Endothelial cell of umbilical vein (primary cell): ENCODE measurements at regions not wholly inside any gene's neighbourhood (a gene's known extent, or its start where the extent isn't known, plus 50 kb on each side); places are given as distances from the start of the nearest gene placed in this dataset.
A peak's percentile ranks its signal among the peaks of the same experiment; 100 is the strongest.

ENCODE experiments used
- BruUV-seq: library from RNA; stranded (reverse); fragments of 400-500 nt; replicated peaks from 2 replicates; lab custom pipeline; 2021; lab: Mats Ljungman, UMichigan
- CTCF ChIA-PET: fragments of 300-600, 350-600 bp; sonication (Branson Sonifier 250); formaldehyde crosslinking; loops from one replicate; lab custom pipeline; 2021; ENCODE audit warnings: antibody characterized with exemption, inconsistent platforms; lab: Charles Lee
- POLR2A ChIA-PET: fragments of 300-600, 350-600 bp; sonication (Branson Sonifier 250); formaldehyde crosslinking; loops from one replicate; lab custom pipeline; 2021; ENCODE audit warnings: antibody characterized with exemption, inconsistent platforms; lab: Charles Lee
- DNase-seq: peaks from one replicate; pipeline ENCODE4 v3.0.0-alpha.2; 2011; ENCODE audit warnings: low read depth, low spot score
- FAIRE-seq: peaks from 2 replicates; lab custom pipeline; 2011; peaks lifted over from hg19 to GRCh38; lab: Jason Lieb, UNC
- H2AFZ ChIP-seq: 2 replicates; pipeline ENCODE4 v1.6.0; 2012; ENCODE audit warnings: low read depth, low read length, control low read depth, inconsistent platforms
- H3K27ac ChIP-seq: 2 replicates; pipeline ENCODE4 v1.5.1; 2011; ENCODE audit warnings: low read depth, mild to moderate bottlenecking, control low read depth, low read length, moderate library complexity; ENCODE audit not compliant: insufficient read depth
- H3K27me3 ChIP-seq, 2 experiments: 2 replicates each; pipeline versions ENCODE4 v1.6.0 to v1.6.1; 2011; ENCODE audit warnings: low read length in 2 of 2, mixed read lengths in 1 of 2; ENCODE audit not compliant: control insufficient read depth in 2 of 2, insufficient read depth in 2 of 2
- H3K36me3 ChIP-seq, 2 experiments: 2 replicates in 1 of 2; 3 replicates in 1 of 2; pipeline ENCODE4 v1.5.1; 2011; ENCODE audit warnings: low read length in 2 of 2, mild to moderate bottlenecking in 1 of 2, moderate library complexity in 1 of 2; ENCODE audit not compliant: control insufficient read depth in 2 of 2, insufficient read depth in 2 of 2; ENCODE audit errors: extremely low read depth in 1 of 2
- H3K4me1 ChIP-seq: 3 replicates; pipeline ENCODE4 v1.5.1; 2011; ENCODE audit warnings: mild to moderate bottlenecking, low read length; ENCODE audit not compliant: control insufficient read depth, insufficient read depth; ENCODE audit errors: extremely low read depth
- H3K4me2 ChIP-seq: 2 replicates; pipeline ENCODE4 v1.6.1; 2011; ENCODE audit warnings: low read length, control low read depth, mixed read lengths; ENCODE audit not compliant: insufficient read depth
- H3K4me3 ChIP-seq, 3 experiments: fragments of 200-600 bp in 1 of 3; sonication (generic), shearing (Covaris generic) in 1 of 3; replicated peaks in 1 of 3; 2 replicates each; pipeline ENCODE4 v1.5.1; 2011 to 2016; ENCODE audit warnings: control low read depth in 3 of 3, low read length in 3 of 3, mild to moderate bottlenecking in 2 of 3, inconsistent platforms in 1 of 3, low read depth in 1 of 3, moderate library complexity in 1 of 3; ENCODE audit not compliant: insufficient read depth in 1 of 3
- H3K79me2 ChIP-seq: 2 replicates; pipeline ENCODE4 v1.6.0; 2012; ENCODE audit warnings: low read length, inconsistent platforms; ENCODE audit not compliant: control insufficient read depth, insufficient read depth
- H3K9ac ChIP-seq: replicated peaks from 2 replicates; pipeline ENCODE3; 2011; ENCODE audit warnings: low read length, control low read depth; ENCODE audit not compliant: insufficient read depth; ENCODE audit errors: extremely low read depth
- H3K9me1 ChIP-seq: replicated peaks from 3 replicates; pipeline ENCODE4 v1.6.0; 2011; ENCODE audit warnings: mild to moderate bottlenecking, low read length; ENCODE audit not compliant: control insufficient read depth, insufficient read depth; ENCODE audit errors: extremely low read depth
- H3K9me3 ChIP-seq: replicated peaks from 2 replicates; pipeline ENCODE4 v1.5.1; 2012; ENCODE audit warnings: low read length, inconsistent platforms; ENCODE audit not compliant: control insufficient read depth, insufficient read depth
- H4K20me1 ChIP-seq: replicated peaks from 2 replicates; pipeline ENCODE3; 2011; ENCODE audit warnings: mild to moderate bottlenecking, low read length; ENCODE audit not compliant: control insufficient read depth, insufficient read depth; ENCODE audit errors: extremely low read depth
- CTCF ChIP-seq, 2 donors: IDR thresholded peaks; 1 replicate in 1 of 2; 2 replicates in 1 of 2; pipeline ENCODE4 v1.5.1; 2011; ENCODE audit warnings: low read length in 2 of 2, mild to moderate bottlenecking in 2 of 2, moderate library complexity in 2 of 2, control low read depth in 1 of 2, inconsistent platforms in 1 of 2, low read depth in 1 of 2; ENCODE audit not compliant: insufficient read depth in 1 of 2; ENCODE audit errors: extremely low read depth in 1 of 2
- EZH2 ChIP-seq: IDR thresholded peaks from 2 replicates; pipeline ENCODE4 v1.6.1; 2012; ENCODE audit warnings: borderline replicate concordance, low read depth, mild to moderate bottlenecking, moderate library complexity, low read length, inconsistent platforms; ENCODE audit not compliant: severe bottlenecking
- FOS ChIP-seq: IDR thresholded peaks from 2 replicates; pipeline ENCODE4 v1.6.1; 2011; ENCODE audit warnings: mild to moderate bottlenecking, low read length, moderate library complexity, borderline replicate concordance; ENCODE audit not compliant: insufficient read depth
- GATA2 ChIP-seq: IDR thresholded peaks from 2 replicates; pipeline ENCODE4 v1.7.0; 2011; ENCODE audit warnings: low read depth, mild to moderate bottlenecking, moderate library complexity, mixed read lengths, low read length; ENCODE audit not compliant: insufficient read length, insufficient read depth
- JUN ChIP-seq: IDR thresholded peaks from 2 replicates; pipeline ENCODE4 v1.6.1; 2011; ENCODE audit warnings: borderline replicate concordance, low read depth; ENCODE audit not compliant: insufficient read length, insufficient read depth
- MAX ChIP-seq: IDR thresholded peaks from 2 replicates; pipeline ENCODE4 v1.6.1; 2011; ENCODE audit not compliant: insufficient read depth, insufficient read length
- MYC ChIP-seq: IDR thresholded peaks from one replicate; pipeline ENCODE4 v1.6.1; 2011; ENCODE audit warnings: mild to moderate bottlenecking, low read depth, low read length
- POLR2A ChIP-seq: IDR thresholded peaks from 2 replicates; pipeline ENCODE4 v1.6.1; 2012; ENCODE audit warnings: low read depth, mild to moderate bottlenecking, control low read depth, low read length
- POLR2AphosphoS5 ChIP-seq: IDR thresholded peaks from 2 replicates; pipeline ENCODE4 v1.6.1; 2012; ENCODE audit warnings: low read depth, mild to moderate bottlenecking, control low read depth, low read length, moderate library complexity; ENCODE audit not compliant: insufficient read depth
- dilution Hi-C: fragments of 300-500 bp; cut with MboI; formaldehyde crosslinking; loops from one replicate; pipeline ENCODE4 v1.15.0; 2019; ENCODE audit warnings: low sequenced_read_pairs; ENCODE audit not compliant: extremely low pct_ligation_motif_present
- intact Hi-C: fragments of 100-400 bp; cut with micrococcal nuclease; formaldehyde crosslinking; loops from one replicate; pipeline ENCODE4 v1.10.0; 2022

GRCh38 chr2:49270091-49270490 is 115.8 kb upstream of the FSHR start:
- H3K27me3 ChIP-seq: no peaks in the 10 kb centered on the region
- no peaks in the 10 kb centered on the region for H3K9me1 ChIP-seq
- no peak overlapping the region for H3K4me3 ChIP-seq
- peaks cover 8% of the 10 kb centered on the region for H3K4me1 ChIP-seq
- H3K9me3 ChIP-seq: no peaks in the 10 kb centered on the region
- H3K4me2 ChIP-seq: no peak overlapping the region
- no peaks in the 10 kb centered on the region for H3K79me2 ChIP-seq
- no peak overlapping the region for H3K27ac ChIP-seq
- H3K9ac ChIP-seq: no peak overlapping the region
- ChIA-PET POLR2A (no interaction called here), CTCF (no interaction called here)
- no peak overlapping the region for H2AFZ ChIP-seq
- H3K36me3 ChIP-seq: no peaks in the 10 kb centered on the region
- no TSS peak for BruUV-seq
- H4K20me1 ChIP-seq: no peaks in the 10 kb centered on the region
- intact Hi-C loops (no loop called here), dilution Hi-C loops (no loop called here)
- FAIRE-seq: no peak
- TF ChIP-seq MYC (no peak), FOS (no peak), JUN (no peak), POLR2AphosphoS5 (no peak)
- no peak for DNase-seq

GRCh38 chr2:49265471-49265870 is 111.2 kb upstream of the FSHR start:
- Histone ChIP-seq H3K36me3 (no peaks in the 10 kb centered on the region), H3K4me1 (peaks cover 13% of the 10 kb centered on the region), H3K9ac (peak overlapping the region; percentile 16), H3K9me1 (no peaks in the 10 kb centered on the region), H3K4me3 (no peak overlapping the region), H2AFZ (no peak overlapping the region), H3K9me3 (peaks cover 1% of the 10 kb centered on the region), H3K4me2 (peak overlapping the region; percentile 58), H3K79me2 (no peaks in the 10 kb centered on the region), H3K27me3 (no peaks in the 10 kb centered on the region), H3K27ac (peak overlapping the region; percentile 41), H4K20me1 (no peaks in the 10 kb centered on the region)
- BruUV-seq: no TSS peak
- intact Hi-C loops (loop anchor here (5.0 kb wide), 1 partner anchor 67 kb away; no protein-coding TSS in a partner anchor), dilution Hi-C loops (no loop called here)
- DNase-seq: peak; percentile 74
- ChIA-PET POLR2A (no interaction called here), CTCF (interaction anchor here (1.0 kb wide), 1 partner anchor 17 kb away, joined by 3 read pairs; no protein-coding TSS in a partner anchor)
- no peak for TF ChIP-seq EZH2
- TF ChIP-seq GATA2: peak; percentile 31
- TF ChIP-seq CTCF (IDR thresholded peaks at IDR 0.05; ENCODE audit: extremely low read depth in 1 of 2, insufficient read depth in 1 of 2, low read depth in 1 of 2, low read length in 2 of 2): no peak
- TF ChIP-seq MYC: no peak
- TF ChIP-seq MAX: no peak
- TF ChIP-seq POLR2A: no peak
- TF ChIP-seq FOS: no peak
- peak; percentile 18 for TF ChIP-seq JUN
- no peak for FAIRE-seq
